Thyroid gland (tissue), 4 donors: ENCODE measurements at regions not wholly inside any gene's neighbourhood (a gene's known extent, or its start where the extent isn't known, plus 50 kb on each side); places are given as distances from the start of the nearest gene placed in this dataset.

Source experiments
- DNase-seq, 2 donors: peaks; one replicate each; pipeline ENCODE4 v3.0.0-alpha.2; 2019
- H3K27ac ChIP-seq, 3 donors: fragments of 200-600 bp; sonication (generic); 1 replicate in 2 of 3; 2 replicates in 1 of 3; pipeline ENCODE4 v1.5.1; 2016 to 2019; ENCODE audit warnings: mild to moderate bottlenecking in 1 of 3, moderate library complexity in 1 of 3
- H3K27me3 ChIP-seq: fragments of 200-600 bp; sonication (generic); one replicate; pipeline ENCODE4 v1.5.1; 2019
- H3K36me3 ChIP-seq, 2 donors: fragments of 200-600 bp; sonication (generic); one replicate each; pipeline ENCODE4 v1.5.1; 2016 to 2019
- H3K4me1 ChIP-seq, 2 donors: fragments of 200-600 bp; sonication (generic); one replicate each; pipeline ENCODE4 v1.5.1; 2017 to 2019
- H3K4me3 ChIP-seq, 3 donors: fragments of 200-600 bp; sonication (generic); replicated peaks in 1 of 3; 1 replicate in 2 of 3; 2 replicates in 1 of 3; pipeline ENCODE4 v1.5.1; 2016; ENCODE audit warnings: mild to moderate bottlenecking in 1 of 3
- H3K9me3 ChIP-seq: fragments of 200-600 bp; sonication (generic); one replicate; pipeline ENCODE4 v1.5.1; 2017
- POLR2A ChIP-seq, 2 donors: fragments of 450-650 bp; IDR thresholded peaks; one replicate each; pipeline ENCODE4 v1.6.1; 2017; ENCODE audit warnings: antibody characterized with exemption in 2 of 2, mild to moderate bottlenecking in 2 of 2, moderate library complexity in 1 of 2
- WGBS, 2 donors: methylation state at CpG; one replicate each; pipeline ENCODE4 v1.1.5; 2017; 5-methylcytosine and 5-hydroxymethylcytosine counted together
- intact Hi-C: fragments of 100-400 bp; cut with DNase I; formaldehyde crosslinking; loops from one replicate; pipeline ENCODE4 v1.15.1; 2023
- TF ChIP-seq, protein P1 (sequence below), 6 experiments: fragments of 200-600 bp in 3 of 6; fragments of 450-650 bp in 3 of 6; sonication (generic) in 3 of 6; IDR thresholded peaks; one replicate each; pipeline ENCODE4 v1.5.1; 2016 to 2019; ENCODE audit warnings: antibody characterized with exemption in 6 of 6, mild to moderate bottlenecking in 2 of 6, inconsistent platforms in 1 of 6, moderate library complexity in 1 of 6

DNA sequence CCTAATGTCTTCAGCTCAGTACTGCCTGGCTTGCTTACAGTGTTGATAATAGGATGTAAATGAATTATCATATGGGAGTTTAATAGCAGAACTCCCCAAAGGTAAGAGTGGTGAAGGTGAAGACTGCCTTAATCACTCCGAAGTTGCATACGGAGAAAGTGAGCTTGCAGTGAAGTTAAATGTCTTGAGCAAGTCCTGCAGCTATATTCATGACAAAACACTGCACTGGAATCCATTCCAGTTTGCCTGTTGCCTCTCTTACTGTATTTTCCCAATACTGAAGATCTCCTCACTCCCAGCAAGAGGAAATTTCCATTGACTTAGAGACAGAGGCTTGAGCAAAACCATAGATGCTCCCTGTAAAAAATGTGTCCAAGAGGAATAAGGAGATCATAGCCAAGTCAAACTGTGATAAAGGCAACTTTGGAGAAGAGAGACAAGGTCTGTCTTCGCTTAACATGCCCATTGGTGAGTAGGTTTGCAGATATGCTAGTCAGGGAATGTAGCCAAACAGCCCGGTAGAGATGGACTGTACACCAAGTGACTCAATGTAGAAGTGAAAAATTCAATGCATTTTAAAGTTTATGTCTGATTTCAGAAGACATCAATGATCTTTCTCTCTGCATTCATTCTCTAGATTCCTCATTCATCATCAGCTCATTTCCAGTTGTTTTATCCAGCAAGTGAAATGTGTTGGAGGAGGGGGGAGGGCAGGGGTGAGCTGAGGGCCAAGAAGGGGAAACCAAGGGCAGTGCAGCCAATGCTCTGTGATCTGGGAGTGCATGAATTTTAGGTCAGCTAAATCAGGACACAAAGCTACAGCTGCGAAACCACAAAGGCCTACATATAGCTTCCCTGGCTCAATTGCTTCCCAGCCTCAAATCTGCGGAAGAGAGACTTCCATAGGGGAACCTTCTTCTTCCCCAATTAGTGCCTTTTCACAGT lies 667.1 kb upstream of the NR2F2 start:
- TF ChIP-seq POLR2A (IDR thresholded peaks at IDR 0.05): no peak
- TF ChIP-seq, protein P1, sequence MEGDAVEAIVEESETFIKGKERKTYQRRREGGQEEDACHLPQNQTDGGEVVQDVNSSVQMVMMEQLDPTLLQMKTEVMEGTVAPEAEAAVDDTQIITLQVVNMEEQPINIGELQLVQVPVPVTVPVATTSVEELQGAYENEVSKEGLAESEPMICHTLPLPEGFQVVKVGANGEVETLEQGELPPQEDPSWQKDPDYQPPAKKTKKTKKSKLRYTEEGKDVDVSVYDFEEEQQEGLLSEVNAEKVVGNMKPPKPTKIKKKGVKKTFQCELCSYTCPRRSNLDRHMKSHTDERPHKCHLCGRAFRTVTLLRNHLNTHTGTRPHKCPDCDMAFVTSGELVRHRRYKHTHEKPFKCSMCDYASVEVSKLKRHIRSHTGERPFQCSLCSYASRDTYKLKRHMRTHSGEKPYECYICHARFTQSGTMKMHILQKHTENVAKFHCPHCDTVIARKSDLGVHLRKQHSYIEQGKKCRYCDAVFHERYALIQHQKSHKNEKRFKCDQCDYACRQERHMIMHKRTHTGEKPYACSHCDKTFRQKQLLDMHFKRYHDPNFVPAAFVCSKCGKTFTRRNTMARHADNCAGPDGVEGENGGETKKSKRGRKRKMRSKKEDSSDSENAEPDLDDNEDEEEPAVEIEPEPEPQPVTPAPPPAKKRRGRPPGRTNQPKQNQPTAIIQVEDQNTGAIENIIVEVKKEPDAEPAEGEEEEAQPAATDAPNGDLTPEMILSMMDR (IDR thresholded peaks at IDR 0.05): no peak
- no peak for DNase-seq
- H3K4me3 ChIP-seq: no peak overlapping the region
- no peaks in the 10 kb centered on the region for H3K36me3 ChIP-seq
- H3K27me3 ChIP-seq: no peaks in the 10 kb centered on the region
- no peaks in the 10 kb centered on the region for H3K4me1 ChIP-seq
- intact Hi-C loops: no loop called here
- no peak overlapping the region for H3K27ac ChIP-seq
- 87% methylated on average over 6 of the region's 6 CpGs for WGBS, 2 donors
- H3K9me3 ChIP-seq: no peaks in the 10 kb centered on the region

- Histone ChIP-seq H3K27me3 (no peaks in the 10 kb centered on the region), H3K4me1 (no peaks in the 10 kb centered on the region), H3K9me3 (no peaks in the 10 kb centered on the region), H3K4me3 (no peak overlapping the region), H3K27ac (no peak overlapping the region), H3K36me3 (no peaks in the 10 kb centered on the region)
- WGBS, 2 donors: 63 to 68% methylated on average over 3 of the region's 3 CpGs
- intact Hi-C loops: no loop called here
- DNase-seq: no peak
- TF ChIP-seq, protein P1 (IDR thresholded peaks at IDR 0.05): no peak
- TF ChIP-seq POLR2A (IDR thresholded peaks at IDR 0.05): no peak
These were observed 666.0 kb upstream of the NR2F2 start for GRCh38 chr15:95664450-95664849.

- peak overlapping the region in 1 of 3 donors; percentile 44 for H3K27ac ChIP-seq
- H3K4me3 ChIP-seq: no peak overlapping the region
These were observed 661.2 kb upstream of the NR2F2 start for GRCh38 chr15:95669146-95669922.

DNA sequence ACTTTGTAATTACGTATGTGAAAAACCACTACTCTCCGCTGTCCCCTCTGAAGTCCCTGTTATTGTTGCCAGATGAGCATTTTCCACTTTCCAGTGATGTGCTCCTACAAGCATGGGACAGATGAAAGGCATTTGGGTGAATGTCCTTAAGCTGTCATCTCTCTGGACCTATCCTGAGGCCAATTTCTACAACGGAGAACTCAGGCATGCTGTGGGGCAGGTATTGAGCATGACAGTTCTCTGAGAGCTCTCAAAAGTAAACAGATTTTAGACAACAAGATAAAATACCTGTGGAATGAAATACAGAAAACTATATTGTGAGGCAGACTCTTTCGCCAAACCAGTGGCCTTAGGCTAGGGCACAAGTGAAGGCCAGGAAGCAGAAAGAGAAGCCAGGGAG lies 656.5 kb upstream of the NR2F2 start:
- WGBS, 2 donors: 90 to 92% methylated on average over 4 of the region's 4 CpGs
- H3K9me3 ChIP-seq: no peaks in the 10 kb centered on the region
- intact Hi-C loops: no loop called here
- no peaks in the 10 kb centered on the region for H3K27me3 ChIP-seq
- DNase-seq: no peak
- H3K4me3 ChIP-seq: no peak overlapping the region
- H3K4me1 ChIP-seq: no peaks in the 10 kb centered on the region
- no peaks in the 10 kb centered on the region for H3K36me3 ChIP-seq
- H3K27ac ChIP-seq: no peak overlapping the region
- TF ChIP-seq, protein P1 (IDR thresholded peaks at IDR 0.05): no peak
- TF ChIP-seq POLR2A (IDR thresholded peaks at IDR 0.05): no peak

More at GRCh38 chr15:95669146-95669922, 661.2 kb upstream of the NR2F2 start:
- H3K9me3 ChIP-seq: no peaks in the 10 kb centered on the region
- DNase-seq: no peak
- H3K27me3 ChIP-seq: no peaks in the 10 kb centered on the region
- H3K4me1 ChIP-seq: no peaks in the 10 kb centered on the region
- H3K36me3 ChIP-seq: no peaks in the 10 kb centered on the region
- TF ChIP-seq POLR2A (IDR thresholded peaks at IDR 0.05): no peak
- TF ChIP-seq, protein P1 (IDR thresholded peaks at IDR 0.05): no peak
- 58% methylated on average over 10 of the region's 10 CpGs for WGBS, 2 donors
- intact Hi-C loops: no loop called here

- no peak overlapping the region for H3K27ac ChIP-seq
- no peak for DNase-seq
- TF ChIP-seq POLR2A (IDR thresholded peaks at IDR 0.05): no peak
- TF ChIP-seq, protein P1 (IDR thresholded peaks at IDR 0.05): no peak
- H3K4me3 ChIP-seq: no peak overlapping the region
- no peaks in the 10 kb centered on the region for H3K36me3 ChIP-seq
- H3K4me1 ChIP-seq: no peaks in the 10 kb centered on the region
- intact Hi-C loops: no loop called here
- H3K9me3 ChIP-seq: no peaks in the 10 kb centered on the region
- WGBS, 2 donors: 92 to 96% methylated on average over 3 of the region's 3 CpGs
- no peaks in the 10 kb centered on the region for H3K27me3 ChIP-seq
These were observed 654.0 kb upstream of the NR2F2 start for GRCh38 chr15:95676500-95676899.
